Pancreas (tissue), 10 donors: ENCODE measurements at regions not wholly inside any gene's neighbourhood (a gene's known extent, or its start where the extent isn't known, plus 50 kb on each side); places are given as distances from the start of the nearest gene placed in this dataset.

Experiments
- ATAC-seq, 4 donors: fragments of 200-7000 bp; cut with Tn5 transposase; one replicate each; pipeline versions ENCODE4 v1.8.0 to v1.9.1; 2020; ENCODE audit warnings: mild to moderate bottlenecking in 4 of 4, moderate library complexity in 4 of 4
- DNase-seq, 6 donors: peaks; one replicate each; pipeline ENCODE4 v3.0.0-alpha.2; 2020
- FAIRE-seq: peaks from 2 replicates; lab custom pipeline; 2012; peaks lifted over from hg19 to GRCh38; lab: Jason Lieb, UNC
- H3K27ac ChIP-seq, 4 donors: fragments of 200-600 bp; sonication (generic); 1 replicate in 3 of 4; 2 replicates in 1 of 4; pipeline versions ENCODE4 v1.5.0 to v1.8.0; 2020
- H3K27me3 ChIP-seq, 4 donors: fragments of 200-600 bp; one replicate each; pipeline ENCODE4 v1.8.0; 2021
- H3K36me3 ChIP-seq, 3 donors: fragments of 200-600 bp; sonication (generic) in 1 of 3; one replicate each; pipeline versions ENCODE4 v1.5.0 to v1.8.0; 2020 to 2021
- H3K4me1 ChIP-seq, 3 donors: fragments of 200-600 bp; one replicate each; pipeline ENCODE4 v1.8.0; 2021
- H3K4me3 ChIP-seq, 4 donors: fragments of 200-600 bp; sonication (generic) in 2 of 4; one replicate each; pipeline versions ENCODE4 v1.5.0 to v1.8.0; 2020 to 2021
- H3K9me3 ChIP-seq, 4 donors: fragments of 200-600 bp; one replicate each; pipeline ENCODE4 v1.8.0; 2021
- CTCF ChIP-seq, 4 donors: fragments of 200-600 bp; sonication (generic) in 3 of 4; IDR thresholded peaks; one replicate each; pipeline versions ENCODE4 v1.5.0 to v1.8.0; 2021; ENCODE audit warnings: antibody characterized with exemption in 4 of 4
- WGBS, 2 donors: extraction: QIAGEN DNeasy Blood & Tissue Kit; methylation state at CpG; one replicate each; pipeline ENCODE4 v1.1.7; 2013; 5-methylcytosine and 5-hydroxymethylcytosine counted together
- intact Hi-C, 3 donors: fragments of 100-400 bp; cut with DNase I; formaldehyde crosslinking; loops; one replicate each; pipeline versions ENCODE4 v1.11.1 to v1.14.2; 2022
- donor health status: healthy with polysubstance abuse.
- donor health status: DM: no; HTN: no; CAD: no; lungs with moderate emphysema.
- donor health status: DM: no; HTN: no; CAD: no.
- donor health status: control.
- donor health status: control.
- donor health status: Bipolar disorder and iron deficiency.
- donor health status: DM: yes; HTN: yes; CAD: no.
- donor health status: DM: no; HTN: no; CAD: no.
- donor health status: DM: no; HTN: no; CAD: no.
- donor health status: DM: yes; HTN: yes; CAD: no.

- intact Hi-C loops, result no loop called here
- TF ChIP-seq CTCF (IDR thresholded peaks at IDR 0.05), result no peak
- DNase-seq, result peak in 1 of 6 donors; percentile 52
- Histone ChIP-seq H3K9me3 (no peaks in the 10 kb centered on the region), H3K4me3 (no peak overlapping the region), H3K36me3 (no peaks in the 10 kb centered on the region), H3K27me3 (no peaks in the 10 kb centered on the region), H3K4me1 (peaks cover 6 to 15% (median 13%) of the 10 kb centered on the region in 3 donors), H3K27ac (no peak overlapping the region)
- FAIRE-seq, result no peak
- WGBS, 2 donors, result 94 to 97% methylated on average over 18 of the region's 18 CpGs
- ATAC-seq, result peak in 1 of 4 donors; percentile 8
Measured at GRCh38 chr6:169904051-169904922, 152.9 kb downstream of the ERMARD start.

- TF ChIP-seq CTCF (IDR thresholded peaks at IDR 0.05), result no peak
- whole genome bisulfite sequencing, 2 donors, result 95 to 96% methylated on average over 18 of the region's 18 CpGs
- Histone ChIP-seq H3K27ac (no peak overlapping the region), H3K36me3 (no peaks in the 10 kb centered on the region), H3K4me3 (no peak overlapping the region), H3K4me1 (peaks cover 6 to 15% (median 13%) of the 10 kb centered on the region in 3 donors), H3K9me3 (no peaks in the 10 kb centered on the region), H3K27me3 (no peaks in the 10 kb centered on the region)
- DNase-seq (peak in 1 of 6 donors; percentile 7), FAIRE-seq (no peak), ATAC-seq (no peak)
- intact Hi-C loops, result no loop called here
Measured at GRCh38 chr6:169903122-169903521, 151.7 kb downstream of the ERMARD start.

GRCh38 chr6:169902604-169903003 lies 151.2 kb downstream of the ERMARD start:
- WGBS, 2 donors, result 95 to 98% methylated on average over 9 to 10 of the region's 10 CpGs
- no peak for TF ChIP-seq CTCF (IDR thresholded peaks at IDR 0.05)
- peak in 1 of 6 donors; percentile 39 for DNase-seq
- H3K27me3 ChIP-seq, result no peaks in the 10 kb centered on the region
- H3K4me3 ChIP-seq, result no peak overlapping the region
- no peak for ATAC-seq
- no peak for FAIRE-seq
- H3K27ac ChIP-seq, result no peak overlapping the region
- no peaks in the 10 kb centered on the region for H3K36me3 ChIP-seq
- H3K9me3 ChIP-seq, result no peaks in the 10 kb centered on the region
- intact Hi-C loops, result no loop called here
- H3K4me1 ChIP-seq, result peaks cover 6 to 15% (median 13%) of the 10 kb centered on the region in 3 donors

DNA sequence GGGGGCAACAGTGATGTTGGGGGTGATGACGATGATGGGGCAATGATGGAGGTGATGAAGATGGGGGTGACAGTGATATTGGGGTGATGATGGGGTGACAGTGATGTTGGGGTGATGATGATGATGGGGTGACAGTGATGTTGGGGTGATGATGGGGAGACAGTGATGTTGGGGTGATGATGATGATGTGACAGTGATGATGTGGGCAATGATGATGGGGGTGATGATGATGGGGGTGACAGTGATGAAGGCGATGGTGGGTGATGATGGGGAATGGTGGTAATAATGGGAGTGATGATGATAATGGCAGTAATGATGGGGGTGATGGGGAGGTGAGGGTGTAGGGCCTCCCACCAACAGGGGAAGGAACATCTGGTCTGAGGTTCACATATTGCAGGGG lies 150.6 kb downstream of the ERMARD start:
- Histone ChIP-seq H3K27me3 (no peaks in the 10 kb centered on the region), H3K36me3 (no peaks in the 10 kb centered on the region), H3K4me3 (no peak overlapping the region), H3K9me3 (no peaks in the 10 kb centered on the region), H3K27ac (no peak overlapping the region), H3K4me1 (peaks cover 6 to 15% (median 13%) of the 10 kb centered on the region in 3 donors)
- DNase-seq (no peak), ATAC-seq (no peak), FAIRE-seq (no peak)
- WGBS, 2 donors, result 95 to 98% methylated on average over 2 of the region's 2 CpGs
- intact Hi-C loops, result no loop called here
- TF ChIP-seq CTCF (IDR thresholded peaks at IDR 0.05), result no peak
